Upper lobe of right lung (tissue), 1 donor: ENCODE measurements at regions not wholly inside any gene's neighbourhood (a gene's known extent, or its start where the extent isn't known, plus 50 kb on each side); places are given as distances from the start of the nearest gene placed in this dataset.

Source experiments
- ATAC-seq: fragments of 200-7000 bp; cut with Tn5 transposase; one replicate; pipeline ENCODE4 v1.9.1; 2020; ENCODE audit warnings: mild to moderate bottlenecking, moderate library complexity
- DNase-seq: peaks from one replicate; pipeline ENCODE4 v3.0.0-alpha.2; 2020
- H3K27ac ChIP-seq: fragments of 200-600 bp; one replicate; pipeline ENCODE4 v1.8.0; 2022
- H3K27me3 ChIP-seq: fragments of 200-600 bp; one replicate; pipeline ENCODE4 v1.8.0; 2022; ENCODE audit warnings: mild to moderate bottlenecking
- H3K36me3 ChIP-seq: fragments of 200-600 bp; one replicate; pipeline ENCODE4 v1.8.0; 2022
- H3K4me1 ChIP-seq: fragments of 200-600 bp; one replicate; pipeline ENCODE4 v1.8.0; 2022
- H3K4me3 ChIP-seq: fragments of 200-600 bp; one replicate; pipeline ENCODE4 v1.8.0; 2022; ENCODE audit warnings: mild to moderate bottlenecking
- H3K9me3 ChIP-seq: fragments of 200-600 bp; one replicate; pipeline ENCODE4 v1.8.0; 2022
- CTCF ChIP-seq: fragments of 200-600 bp; IDR thresholded peaks from one replicate; pipeline ENCODE4 v1.8.0; 2022; ENCODE audit warnings: antibody characterized with exemption
- intact Hi-C: fragments of 100-400 bp; cut with DNase I; formaldehyde crosslinking; loops from one replicate; pipeline ENCODE4 v1.11.0; 2022
- donor health status: DM: no; HTN: yes; CAD: no; lungs with severe emphysema.

DNA sequence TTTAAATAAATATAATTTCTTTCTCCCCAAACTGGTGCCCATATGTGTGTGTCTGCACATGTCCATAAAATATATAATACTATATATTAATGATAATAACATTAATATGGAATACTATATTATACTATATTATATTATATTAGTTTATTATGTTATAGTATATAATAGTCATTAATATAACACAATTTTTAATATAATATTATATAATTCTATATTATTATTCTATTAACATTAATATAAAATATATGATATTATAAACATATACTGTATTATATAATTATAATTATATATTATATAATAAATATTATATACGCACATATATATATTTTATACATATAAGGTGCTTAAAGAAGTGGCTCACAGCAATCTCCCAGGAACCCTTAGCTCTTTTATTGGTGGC, 513.0 kb upstream of the CDH11 start:
- DNase-seq (no peak), ATAC-seq (no peak)
- Histone ChIP-seq H3K27ac (no peak overlapping the region), H3K36me3 (no peaks in the 10 kb centered on the region), H3K27me3 (no peaks in the 10 kb centered on the region), H3K4me3 (no peak overlapping the region), H3K9me3 (no peaks in the 10 kb centered on the region), H3K4me1 (no peaks in the 10 kb centered on the region)
- no peak for TF ChIP-seq CTCF
- intact Hi-C loops = no loop called here

- Histone ChIP-seq H3K4me1 (no peaks in the 10 kb centered on the region), H3K9me3 (no peaks in the 10 kb centered on the region), H3K4me3 (no peak overlapping the region), H3K27me3 (no peaks in the 10 kb centered on the region), H3K36me3 (no peaks in the 10 kb centered on the region), H3K27ac (no peak overlapping the region)
- ATAC-seq = no peak
- no peak for TF ChIP-seq CTCF
- DNase-seq = no peak
- intact Hi-C loops = no loop called here
These were observed 512.4 kb upstream of the CDH11 start for GRCh38 chr16:65634291-65634690.

- DNase-seq (no peak), ATAC-seq (no peak)
- no peaks in the 10 kb centered on the region for H3K36me3 ChIP-seq
- no peaks in the 10 kb centered on the region for H3K4me1 ChIP-seq
- TF ChIP-seq CTCF = no peak
- H3K4me3 ChIP-seq = no peak overlapping the region
- no peak overlapping the region for H3K27ac ChIP-seq
- intact Hi-C loops = no loop called here
- H3K27me3 ChIP-seq = no peaks in the 10 kb centered on the region
- H3K9me3 ChIP-seq = no peaks in the 10 kb centered on the region
These were observed 502.8 kb upstream of the CDH11 start for GRCh38 chr16:65624666-65625065.

GRCh38 chr16:65624229-65624628, 502.4 kb upstream of the CDH11 start:
- ATAC-seq (no peak), DNase-seq (no peak)
- Histone ChIP-seq H3K9me3 (no peaks in the 10 kb centered on the region), H3K27me3 (no peaks in the 10 kb centered on the region), H3K27ac (no peak overlapping the region), H3K4me3 (no peak overlapping the region), H3K4me1 (no peaks in the 10 kb centered on the region), H3K36me3 (no peaks in the 10 kb centered on the region)
- no peak for TF ChIP-seq CTCF
- intact Hi-C loops = no loop called here

- no peak for ATAC-seq
- no peaks in the 10 kb centered on the region for H3K4me1 ChIP-seq
- H3K27me3 ChIP-seq = no peaks in the 10 kb centered on the region
- H3K27ac ChIP-seq = no peak overlapping the region
- intact Hi-C loops = no loop called here
- TF ChIP-seq CTCF = no peak
- no peaks in the 10 kb centered on the region for H3K36me3 ChIP-seq
- no peaks in the 10 kb centered on the region for H3K9me3 ChIP-seq
- no peak overlapping the region for H3K4me3 ChIP-seq
- DNase-seq = no peak
These were observed 501.0 kb upstream of the CDH11 start for GRCh38 chr16:65622871-65623270.

DNA sequence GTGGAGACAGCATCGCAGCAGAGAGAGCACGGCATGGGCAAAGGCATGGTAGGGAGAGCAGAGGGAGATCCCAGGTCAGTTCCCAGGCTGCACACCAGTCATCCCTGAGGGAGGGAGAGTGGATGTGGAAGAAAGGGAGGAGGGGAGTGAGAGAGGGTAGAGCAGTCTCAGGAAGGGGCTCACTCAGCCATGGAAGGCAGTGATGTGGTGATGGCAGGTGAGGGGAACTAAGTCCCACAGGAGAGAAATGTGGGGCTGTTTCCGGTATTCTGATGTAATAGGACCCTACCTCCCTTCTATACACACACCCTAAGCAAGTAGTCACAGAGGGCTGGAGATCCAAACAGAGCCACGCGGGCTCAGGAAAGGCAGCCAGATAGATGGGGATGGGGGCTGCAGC, 500.3 kb upstream of the CDH11 start:
- Histone ChIP-seq H3K36me3 (no peaks in the 10 kb centered on the region), H3K27me3 (no peaks in the 10 kb centered on the region), H3K27ac (no peak overlapping the region), H3K4me3 (no peak overlapping the region), H3K4me1 (no peaks in the 10 kb centered on the region), H3K9me3 (no peaks in the 10 kb centered on the region)
- ATAC-seq (no peak), DNase-seq (no peak)
- intact Hi-C loops = no loop called here
- no peak for TF ChIP-seq CTCF
